8988T (cell line): ENCODE measurements at regions not wholly inside any gene's neighbourhood (a gene's known extent, or its start where the extent isn't known, plus 50 kb on each side); places are given as distances from the start of the nearest gene placed in this dataset.
"Not testable (repeated sequence)": the region's sequence is repeated elsewhere in the genome, so short reads cannot be mapped to it uniquely, and the experiment has no call there.

Experiments
- DNase-seq: peaks from one replicate; pipeline ENCODE4 v3.0.0; 2011

- no peak for DNase-seq
Observed at GRCh38 chr9:97096793-97097192, 57.9 kb upstream of the CTSV start.

GRCh38 chr9:97089361-97089760 is 50.4 kb upstream of the CTSV start:
- DNase-seq = not testable (repeated sequence)
